Myocyte (in vitro differentiated cells): ENCODE measurements at regions not wholly inside any gene's neighbourhood (a gene's known extent, or its start where the extent isn't known, plus 50 kb on each side); places are given as distances from the start of the nearest gene placed in this dataset.
"Not testable (repeated sequence)": the region's sequence is repeated elsewhere in the genome, so short reads cannot be mapped to it uniquely, and the experiment has no call there.

Source experiments
- DNase-seq: peaks from one replicate; pipeline ENCODE4 v3.0.0-alpha.2; 2012; ENCODE audit warnings: low read depth

- no peak for DNase-seq
Measured at GRCh38 chr13:83825676-83826075, 56.6 kb downstream of the SLITRK1 start.

- no peak for DNase-seq
Measured at GRCh38 chr13:83824560-83824959, 57.7 kb downstream of the SLITRK1 start.

- DNase-seq: no peak
Measured at GRCh38 chr13:83824120-83824519, 58.2 kb downstream of the SLITRK1 start.

GRCh38 chr13:83819611-83820010, 62.7 kb downstream of the SLITRK1 start:
- DNase-seq: peak; percentile 4

- peak; percentile 35 for DNase-seq
Measured at GRCh38 chr13:83819156-83819555, 63.1 kb downstream of the SLITRK1 start.

- DNase-seq: no peak
Measured at GRCh38 chr13:83816081-83816480, 66.2 kb downstream of the SLITRK1 start.

- no peak for DNase-seq
Measured at GRCh38 chr13:83815598-83815997, 66.7 kb downstream of the SLITRK1 start.

GRCh38 chr13:83810136-83810535, 72.1 kb downstream of the SLITRK1 start:
- DNase-seq: no peak

GRCh38 chr13:83804356-83804962, 77.8 kb downstream of the SLITRK1 start:
- DNase-seq: no peak

GRCh38 chr13:83798731-83799130, 83.5 kb downstream of the SLITRK1 start:
- no peak for DNase-seq

GRCh38 chr13:83796364-83796763, 85.9 kb downstream of the SLITRK1 start:
- DNase-seq: no peak

- no peak for DNase-seq
Measured at GRCh38 chr13:83794583-83794982, 87.7 kb downstream of the SLITRK1 start.

GRCh38 chr13:83780227-83780626, 102.0 kb downstream of the SLITRK1 start:
- peak; percentile 4 for DNase-seq

- no peak for DNase-seq
Measured at GRCh38 chr13:83773961-83774360, 108.3 kb downstream of the SLITRK1 start.

GRCh38 chr13:83765796-83766195, 116.5 kb downstream of the SLITRK1 start:
- DNase-seq: no peak

- no peak for DNase-seq
Measured at GRCh38 chr13:83761631-83762030, 120.6 kb downstream of the SLITRK1 start.

- DNase-seq: not testable (repeated sequence)
Measured at GRCh38 chr13:83755210-83755609, 127.1 kb downstream of the SLITRK1 start.

GRCh38 chr13:83753912-83754624, 128.2 kb downstream of the SLITRK1 start:
- DNase-seq: peak; percentile 67

GRCh38 chr13:83752141-83752540, 130.1 kb downstream of the SLITRK1 start:
- peak; percentile 52 for DNase-seq

- DNase-seq: no peak
Measured at GRCh38 chr13:83740622-83741021, 141.7 kb downstream of the SLITRK1 start.

GRCh38 chr13:83738407-83738806, 143.9 kb downstream of the SLITRK1 start:
- no peak for DNase-seq

- no peak for DNase-seq
Measured at GRCh38 chr13:83733293-83733692, 149.0 kb downstream of the SLITRK1 start.

- DNase-seq: no peak
Measured at GRCh38 chr13:83732755-83733154, 149.5 kb downstream of the SLITRK1 start.
